HG03159 (cell line): ENCODE measurements at regions not wholly inside any gene's neighbourhood (a gene's known extent, or its start where the extent isn't known, plus 50 kb on each side); places are given as distances from the start of the nearest gene placed in this dataset.

Experiments
- ATAC-seq: cut with Tn5 transposase; IDR thresholded peaks from one replicate; pipeline ENCODE4 v1.9.1; 2021; ENCODE audit warnings: mild to moderate bottlenecking, moderate library complexity; ENCODE audit not compliant: unreplicated experiment

DNA sequence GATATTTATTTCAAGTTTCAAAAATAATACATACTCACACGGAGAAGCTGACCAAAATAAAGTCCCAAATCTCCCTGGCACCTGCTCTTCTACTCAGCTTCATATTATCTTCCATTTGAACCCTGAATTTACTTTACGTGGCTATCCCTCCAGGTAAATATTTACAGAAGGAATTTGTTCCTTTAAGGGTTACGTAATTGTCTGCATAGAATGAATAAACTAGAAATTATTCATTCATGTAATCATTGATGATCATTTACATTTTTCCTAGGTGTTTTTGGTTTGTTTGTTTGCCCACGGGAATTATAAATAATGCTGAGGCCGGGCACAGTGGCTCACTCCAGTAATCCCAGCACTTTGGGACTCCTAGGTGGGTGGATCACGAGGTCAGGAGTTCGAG is 251.2 kb downstream of the PLK2 start:
- no peak for ATAC-seq

DNA sequence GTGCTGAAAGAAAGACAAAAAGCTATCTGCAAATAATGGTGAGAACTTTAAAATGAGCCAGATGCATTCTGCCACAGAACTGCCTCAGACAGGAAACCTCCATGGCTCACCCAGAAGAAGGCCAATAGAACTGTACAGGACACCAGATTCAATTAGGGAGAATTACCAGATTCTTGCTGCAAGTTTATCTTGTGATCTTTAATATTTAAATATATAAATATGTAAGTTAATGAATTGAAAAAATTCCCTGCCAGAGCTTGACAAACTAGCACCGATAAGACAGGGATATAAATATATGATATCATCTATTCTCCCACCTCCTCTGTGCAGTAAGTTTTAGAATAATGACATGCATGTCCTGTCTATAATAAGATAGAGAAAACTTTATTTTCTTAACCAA is 252.8 kb downstream of the PLK2 start:
- ATAC-seq, result no peak

DNA sequence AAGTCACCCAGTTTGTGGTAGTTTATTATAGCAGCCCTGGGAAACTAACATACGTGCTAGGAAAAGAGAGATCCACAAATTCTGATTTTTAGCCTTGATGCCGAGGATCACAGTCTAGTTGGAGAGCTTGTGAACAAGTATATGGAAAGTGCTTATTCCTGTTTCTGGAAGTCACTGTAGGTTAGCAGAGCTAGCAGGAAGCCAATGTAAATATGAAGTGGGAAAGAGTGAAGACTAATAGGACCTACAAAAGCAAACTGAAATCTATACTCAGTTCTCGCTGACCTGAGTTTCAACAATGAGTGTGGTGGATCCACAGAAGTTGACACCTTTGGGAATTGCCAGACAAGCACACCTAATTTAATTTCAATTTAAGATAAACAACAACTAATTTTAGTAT is 254.9 kb downstream of the PLK2 start:
- no peak for ATAC-seq

DNA sequence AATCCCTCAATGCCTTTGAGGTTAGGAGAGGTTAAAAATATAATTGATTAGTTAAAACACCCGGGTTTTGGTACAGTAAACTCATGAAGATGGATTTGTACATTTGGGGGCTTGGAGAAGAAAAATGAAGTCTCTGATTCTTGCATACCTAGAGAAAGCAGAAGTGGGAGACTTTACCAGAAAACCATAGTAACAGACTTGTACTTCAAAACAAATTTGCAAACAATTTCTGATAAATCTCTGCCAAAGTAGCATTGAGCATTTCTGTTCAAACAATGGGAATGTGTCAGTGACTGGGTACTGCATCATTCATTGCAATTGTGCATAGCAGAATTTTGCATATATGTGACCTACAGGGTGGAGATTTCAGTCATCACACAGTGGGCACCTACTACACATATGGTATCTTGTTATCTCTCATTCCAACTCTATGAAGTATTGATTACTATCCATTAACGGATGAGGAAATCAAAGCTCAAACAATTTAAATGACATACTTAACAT is 256.9 kb downstream of the PLK2 start:
- no peak for ATAC-seq

DNA sequence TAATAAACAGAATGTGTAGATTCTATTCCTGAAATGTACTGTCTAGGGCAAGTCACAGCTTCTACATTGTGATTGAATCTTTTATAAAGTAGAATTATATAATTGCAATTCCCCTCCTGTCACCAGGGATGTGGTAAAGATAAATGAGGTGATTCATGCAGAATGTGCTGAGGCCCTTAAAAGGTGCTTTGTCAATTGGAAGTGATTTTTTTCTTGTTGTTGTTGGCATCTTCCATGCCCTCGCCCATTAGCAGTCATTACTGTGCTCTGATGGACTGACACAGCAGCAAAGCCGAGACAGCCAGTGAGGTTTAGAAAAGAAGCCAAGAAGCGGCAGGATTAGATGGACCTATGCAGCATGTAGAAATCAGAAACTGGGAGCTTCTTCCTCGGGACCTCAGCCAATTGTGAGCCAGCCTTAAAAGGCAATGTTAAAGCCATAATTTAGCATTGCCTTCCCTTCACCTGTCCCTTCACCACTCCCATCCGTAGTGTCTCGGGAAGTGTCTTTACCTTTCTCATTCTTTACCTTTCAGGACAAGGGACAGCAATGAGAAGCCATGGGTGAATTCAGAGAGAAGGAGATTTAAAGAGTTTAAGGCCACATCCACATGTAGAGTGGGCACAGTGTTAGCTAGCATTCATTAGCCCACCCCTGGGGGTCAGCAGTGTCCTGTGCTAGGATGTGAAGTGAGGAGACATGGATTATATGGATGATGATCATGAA is 257.8 kb downstream of the PLK2 start:
- no peak for ATAC-seq

DNA sequence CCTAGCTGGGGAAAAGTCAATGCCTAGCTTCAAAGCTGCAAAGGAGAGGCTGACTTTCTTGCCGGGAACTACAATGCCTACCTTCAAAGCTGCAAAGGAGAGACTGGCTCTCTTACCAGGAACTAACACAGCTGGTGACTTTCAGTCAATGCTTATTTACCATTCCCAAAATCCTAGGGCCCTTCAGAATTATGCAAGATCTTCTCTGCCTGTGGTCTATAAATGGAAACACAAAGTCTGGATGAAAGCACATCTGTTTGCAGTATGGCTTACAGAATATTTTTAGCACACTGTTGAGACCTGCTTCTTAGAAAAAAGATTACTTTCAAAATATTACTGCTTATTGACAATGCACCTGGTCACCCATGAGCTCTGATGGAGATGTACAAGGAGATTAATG is 259.4 kb downstream of the PLK2 start:
- ATAC-seq, result no peak

DNA sequence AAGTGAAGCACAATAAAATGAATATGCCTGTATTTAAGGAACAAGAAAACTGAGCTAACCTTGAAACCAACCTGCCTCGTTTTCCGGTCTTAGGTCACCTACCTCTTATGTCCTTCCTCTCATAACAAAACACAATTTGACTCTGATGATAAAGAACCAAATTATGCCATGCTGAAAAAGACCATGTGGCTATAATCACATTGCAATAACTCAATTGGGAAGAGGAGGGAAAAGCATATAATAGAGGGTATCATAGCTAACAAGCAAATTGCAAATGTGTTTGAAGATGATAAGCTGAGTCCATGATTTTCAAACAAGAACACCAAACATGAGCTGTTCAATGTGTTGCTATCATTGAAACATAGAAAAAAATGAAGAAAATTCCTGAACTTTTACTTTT is 260.8 kb downstream of the PLK2 start:
- no peak for ATAC-seq

DNA sequence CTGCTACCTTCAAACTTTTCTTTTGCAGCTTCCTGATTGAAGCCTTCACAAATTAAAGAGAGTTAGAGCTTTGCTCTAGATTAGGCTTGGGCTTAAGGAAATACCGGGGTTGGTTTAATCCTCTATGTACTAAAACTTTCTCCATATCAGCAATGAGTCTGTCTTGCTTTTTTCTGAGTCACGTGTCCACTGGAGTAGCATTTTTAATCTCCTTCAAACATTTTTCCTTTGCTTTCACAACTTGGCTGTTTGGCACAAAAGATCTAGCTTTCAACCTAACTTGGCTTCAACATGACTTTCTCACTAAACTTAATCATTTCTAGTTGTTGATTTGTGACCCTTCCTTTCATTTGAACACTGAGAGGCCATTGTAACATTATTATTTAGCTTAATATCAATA is 261.6 kb downstream of the PLK2 start:
- ATAC-seq, result no peak

DNA sequence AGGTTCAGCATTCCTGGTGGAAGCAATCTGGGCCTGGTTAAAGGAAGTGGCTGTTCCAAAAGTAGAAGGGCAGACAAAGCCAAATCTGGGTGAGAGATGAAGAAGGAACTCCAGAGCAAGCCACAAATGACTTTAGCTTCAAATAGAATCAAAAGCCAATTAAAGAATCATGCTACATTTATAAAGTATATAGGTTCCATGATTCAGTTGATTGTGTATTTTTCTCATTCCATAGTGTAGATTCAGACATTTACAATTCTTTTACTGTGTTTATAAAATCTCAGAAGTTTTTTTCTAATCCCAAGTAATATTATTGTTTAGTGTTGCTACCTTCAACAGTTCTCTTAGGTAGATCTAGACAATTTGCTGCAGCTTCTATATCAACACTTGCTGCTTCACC is 262.0 kb downstream of the PLK2 start:
- no peak for ATAC-seq

DNA sequence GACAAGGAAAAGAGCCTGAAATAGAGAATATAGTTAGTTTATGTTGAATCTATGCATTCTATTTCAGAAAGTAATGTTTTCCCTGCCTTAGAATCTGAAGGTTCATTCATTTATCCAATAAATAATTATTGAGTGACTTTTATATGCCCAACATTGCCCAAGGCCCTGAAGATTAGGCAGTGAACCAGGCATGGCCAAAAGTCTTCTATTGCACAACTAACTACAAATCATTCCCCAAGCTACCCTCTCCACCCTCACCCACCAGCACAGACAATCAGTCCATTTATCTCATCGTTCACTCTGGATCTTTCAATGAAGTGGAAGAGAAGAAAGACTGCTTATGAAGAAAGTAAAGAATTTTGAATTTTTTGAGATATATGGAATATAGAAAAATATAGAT is 268.4 kb downstream of the PLK2 start:
- ATAC-seq, result no peak

DNA sequence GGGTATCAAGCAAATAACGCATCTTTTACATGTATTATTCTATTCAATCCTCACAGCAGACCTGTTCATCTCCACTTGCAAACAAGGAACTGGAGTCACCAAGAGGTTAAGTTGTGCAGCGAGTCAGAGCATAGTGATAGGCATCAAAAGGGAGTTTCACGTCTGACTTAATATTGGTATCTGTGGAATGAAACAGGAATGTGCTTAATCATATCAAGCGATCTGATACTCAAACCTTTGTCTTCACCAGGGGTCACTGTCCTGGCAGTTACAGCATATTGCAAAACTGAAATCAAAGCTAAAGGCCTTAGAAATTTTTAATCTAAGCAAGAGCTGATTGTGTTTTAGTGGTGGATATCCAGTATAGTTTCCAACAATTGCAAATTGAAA is 271.6 kb downstream of the PLK2 start:
- ATAC-seq, result no peak

DNA sequence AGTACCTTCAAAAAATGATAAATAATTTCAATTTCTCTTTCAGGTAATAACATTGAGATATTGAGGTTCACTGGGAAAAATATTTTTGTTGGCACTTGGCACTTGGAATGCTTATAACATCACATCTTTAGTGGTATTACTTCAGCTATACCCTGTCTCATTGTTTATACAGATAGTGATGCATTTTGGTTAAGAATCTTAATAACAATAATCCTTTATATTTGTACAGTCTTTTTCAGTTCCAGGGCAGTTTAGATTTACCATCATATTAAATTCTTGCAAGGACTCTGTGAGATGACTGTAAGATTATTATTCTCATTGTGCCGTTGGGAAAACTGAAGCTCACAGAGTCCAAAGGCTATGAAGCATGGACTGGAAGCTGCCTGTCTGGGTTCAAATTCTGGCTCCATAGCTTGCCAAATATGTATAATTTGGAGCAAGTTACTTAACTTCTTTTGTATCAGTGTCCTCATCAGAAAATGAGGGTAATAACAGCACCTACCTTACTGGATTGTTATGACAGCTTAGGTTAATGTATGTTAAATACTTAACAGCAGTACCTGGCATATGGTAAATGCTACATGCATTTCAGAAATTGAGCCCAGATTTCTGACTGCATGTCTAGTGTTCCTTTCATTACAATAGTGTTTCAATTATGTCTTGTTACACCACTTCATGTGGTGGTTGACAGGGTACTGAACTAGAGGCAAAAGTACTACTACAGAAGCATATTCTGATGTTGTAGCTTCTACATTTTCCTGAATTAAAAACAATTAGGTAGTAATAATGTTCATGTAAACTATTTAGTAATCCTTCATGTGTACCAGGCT is 272.2 kb downstream of the PLK2 start:
- no peak for ATAC-seq

DNA sequence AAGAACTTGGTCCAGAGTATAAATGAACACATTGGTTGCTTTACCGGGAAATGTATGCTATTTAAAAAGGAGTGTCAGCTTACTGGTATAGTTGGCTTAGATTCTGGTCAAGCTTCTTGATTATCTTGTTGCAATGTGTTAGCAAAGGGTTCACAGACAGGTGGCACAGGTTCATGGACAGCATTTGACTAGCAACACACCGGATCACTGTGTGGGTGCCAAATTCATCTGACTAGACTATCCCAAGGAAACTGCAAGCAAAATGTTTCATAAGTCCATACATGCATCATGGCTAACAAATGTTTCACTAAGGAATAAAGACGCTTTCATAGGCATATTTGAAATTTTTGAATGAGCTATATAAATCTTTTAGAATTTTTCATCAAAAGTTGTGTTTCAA is 274.1 kb downstream of the PLK2 start:
- no peak for ATAC-seq

DNA sequence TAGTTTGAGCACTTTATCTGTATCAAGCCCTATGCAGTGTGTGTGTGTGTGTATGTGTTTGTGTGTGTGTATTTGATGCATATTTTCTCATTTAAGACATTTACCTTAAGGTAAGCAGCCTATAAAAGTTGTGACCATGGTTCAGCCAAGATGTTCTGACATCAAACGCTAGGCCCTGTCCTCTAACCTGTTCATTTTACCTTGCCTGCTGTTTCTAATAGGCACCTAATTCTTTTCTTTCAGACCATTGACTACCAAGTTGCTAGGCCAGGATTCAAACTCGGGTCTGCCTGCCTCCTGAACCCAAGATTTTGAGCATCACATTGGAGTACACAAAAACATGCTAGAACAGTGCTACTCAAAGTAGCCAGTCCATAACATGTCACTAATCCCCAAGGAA is 274.5 kb downstream of the PLK2 start:
- ATAC-seq, result no peak

DNA sequence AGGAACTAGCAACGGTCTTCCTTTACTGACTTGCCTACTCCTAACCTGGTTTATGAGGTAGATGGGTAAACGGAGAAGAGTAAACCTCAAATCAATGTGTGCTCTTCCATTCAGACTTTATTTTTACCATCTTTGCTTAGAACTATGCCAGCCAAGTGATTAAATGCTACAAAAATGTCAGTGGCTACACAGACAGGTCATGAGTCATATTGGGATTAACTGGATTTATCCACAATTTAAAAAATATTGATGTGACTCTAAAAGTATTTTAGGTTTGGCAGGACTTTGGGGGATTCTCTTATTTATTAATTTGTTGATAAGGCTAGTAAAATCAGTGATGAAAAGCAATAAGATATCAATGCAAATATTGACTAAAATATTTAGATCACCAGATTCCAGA is 275.0 kb downstream of the PLK2 start:
- no peak for ATAC-seq

DNA sequence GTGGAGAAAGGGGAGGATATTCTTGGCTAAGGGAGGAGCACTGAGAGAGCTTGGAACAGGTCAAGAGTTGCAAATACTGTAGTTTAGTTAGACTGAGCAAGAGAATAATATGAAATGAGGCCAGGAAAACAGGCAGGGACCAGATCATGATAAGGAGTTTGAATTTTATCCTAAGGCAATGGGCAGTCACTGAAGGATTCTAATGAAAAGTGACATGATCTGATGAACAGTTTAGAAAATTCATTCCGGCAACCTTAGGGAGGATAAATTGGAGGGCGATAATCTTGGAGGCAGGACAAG is 276.1 kb downstream of the PLK2 start:
- ATAC-seq, result no peak

DNA sequence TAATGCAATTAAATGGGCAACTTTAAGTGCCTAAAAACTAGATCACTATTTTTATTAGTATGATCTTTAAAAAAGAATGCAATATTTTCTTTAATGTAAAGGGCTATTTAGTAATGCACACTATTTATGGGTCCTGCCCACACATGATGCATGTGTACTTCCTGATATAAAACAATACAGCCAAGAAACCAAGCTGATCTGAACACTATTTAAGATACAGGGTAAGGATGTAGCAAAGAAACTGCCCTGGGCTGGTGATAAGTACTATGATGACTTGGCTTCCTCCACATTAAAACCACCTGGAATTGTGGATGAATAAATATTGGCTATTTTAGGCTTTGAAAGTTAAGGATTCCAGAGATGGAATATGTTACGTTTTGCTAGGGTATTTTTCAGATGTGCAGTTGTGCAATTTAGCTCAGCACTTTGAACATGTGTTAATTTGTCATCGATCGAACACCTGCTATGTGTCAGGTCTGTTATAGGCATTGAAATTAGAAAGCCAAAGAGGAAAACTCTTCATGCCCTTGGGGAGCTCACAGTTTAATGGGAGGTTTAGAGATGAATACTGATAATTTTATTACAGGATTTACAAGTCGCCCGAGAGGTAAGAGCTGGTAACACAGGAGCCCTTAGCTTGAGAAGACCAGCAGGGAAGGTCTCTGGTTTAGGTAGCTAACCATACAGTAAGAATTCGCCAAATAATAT is 276.7 kb downstream of the PLK2 start:
- no peak for ATAC-seq

DNA sequence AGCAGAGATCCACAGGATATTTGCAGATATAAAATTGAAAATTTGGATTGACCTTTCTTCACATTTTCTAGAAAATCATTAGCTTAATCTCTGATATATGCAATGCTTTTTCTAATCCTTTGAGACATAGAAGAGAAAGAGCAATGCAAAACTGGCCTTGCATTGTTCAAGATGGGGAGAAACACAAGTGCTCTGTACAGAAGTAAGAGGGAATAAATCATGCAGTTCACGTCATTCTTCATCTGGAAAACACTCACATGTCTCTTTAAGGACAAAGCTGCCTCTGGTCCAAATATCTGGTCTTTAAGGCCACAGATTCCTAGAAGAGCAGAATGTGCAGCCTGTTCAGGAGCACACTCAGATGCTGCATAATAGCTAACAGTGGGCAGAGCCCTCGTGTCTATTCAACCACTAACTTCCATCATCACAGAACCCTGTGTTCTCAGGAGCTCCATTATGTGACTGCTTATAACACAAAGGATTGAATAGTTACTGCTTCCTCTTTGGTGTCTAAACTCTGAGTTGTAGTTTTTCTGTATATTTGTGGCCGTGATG is 277.5 kb downstream of the PLK2 start:
- no peak for ATAC-seq

DNA sequence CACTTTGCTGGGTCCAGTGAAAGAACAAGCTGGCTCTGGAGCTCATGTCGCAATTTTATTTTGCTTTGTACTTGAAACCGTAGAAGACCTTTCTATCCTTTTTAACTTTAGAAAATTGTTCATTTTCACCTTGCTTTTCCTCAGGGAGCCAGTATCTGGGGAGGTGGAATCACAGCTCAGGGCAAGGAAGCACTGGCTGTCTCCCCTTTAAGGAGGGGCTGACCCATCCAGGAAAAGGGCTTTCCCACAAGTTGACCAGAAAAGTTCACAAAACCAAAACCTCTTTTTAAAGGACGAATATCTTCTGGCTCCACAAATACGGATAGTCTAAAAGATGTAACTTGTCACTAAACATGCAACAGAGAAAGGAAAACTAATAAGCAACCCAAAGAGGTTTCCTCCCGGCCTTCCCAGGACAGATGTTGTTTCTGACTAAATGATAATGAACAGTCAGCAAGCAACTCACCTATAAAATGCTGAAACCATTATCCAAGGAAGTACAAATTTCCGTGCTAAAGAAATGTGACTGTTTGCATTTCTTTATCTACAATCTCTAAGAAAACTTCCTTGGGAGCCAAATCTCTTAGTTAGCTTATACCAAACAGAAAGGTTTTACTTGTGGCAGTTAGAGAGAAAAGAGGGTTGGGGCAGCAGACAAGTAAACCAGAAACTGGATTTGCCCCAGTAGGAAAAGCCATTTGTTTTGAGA is 278.2 kb downstream of the PLK2 start:
- ATAC-seq, result no peak

DNA sequence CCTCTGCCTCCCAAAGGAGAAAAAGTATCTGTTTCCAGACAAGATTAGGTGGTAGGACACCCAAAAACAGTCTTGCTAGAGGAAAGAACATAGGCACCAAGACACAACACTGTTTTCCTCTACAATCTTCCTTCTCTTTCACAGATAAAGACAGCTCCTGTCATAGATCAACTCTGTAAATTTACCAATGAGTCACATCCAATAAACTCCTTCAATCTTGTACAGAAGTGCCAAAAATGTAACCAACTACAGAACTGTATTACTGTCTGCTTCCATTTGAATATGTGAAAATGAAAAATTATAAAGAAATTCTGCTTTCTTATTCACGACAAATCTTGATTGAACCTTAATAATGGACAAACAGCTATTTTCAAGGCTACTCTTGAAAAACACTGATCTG is 286.9 kb downstream of the PLK2 start:
- ATAC-seq, result no peak

DNA sequence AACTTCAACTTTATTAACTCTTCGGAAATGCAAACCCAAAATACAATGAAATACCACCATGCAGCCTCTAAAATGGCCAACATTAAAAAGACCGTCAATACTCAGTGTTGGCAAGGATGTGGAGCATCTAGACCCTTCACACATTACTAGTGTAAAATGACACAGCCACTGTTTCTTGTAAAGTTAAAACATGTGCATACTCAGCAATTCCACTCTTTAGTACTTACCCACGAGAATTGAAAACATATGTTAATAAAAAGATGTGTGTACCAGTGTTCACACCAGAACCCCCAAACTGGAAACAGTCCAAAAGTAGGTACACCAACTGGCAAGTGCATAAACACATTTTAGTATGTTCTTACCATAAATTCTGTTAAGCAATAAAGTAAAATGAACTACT is 294.7 kb downstream of the PLK2 start:
- no peak for ATAC-seq
